ENCODE measurements at regions not wholly inside any gene's neighbourhood (a gene's known extent, or its start where the extent isn't known, plus 50 kb on each side); places are given as distances from the start of the nearest gene placed in this dataset.

DNA sequence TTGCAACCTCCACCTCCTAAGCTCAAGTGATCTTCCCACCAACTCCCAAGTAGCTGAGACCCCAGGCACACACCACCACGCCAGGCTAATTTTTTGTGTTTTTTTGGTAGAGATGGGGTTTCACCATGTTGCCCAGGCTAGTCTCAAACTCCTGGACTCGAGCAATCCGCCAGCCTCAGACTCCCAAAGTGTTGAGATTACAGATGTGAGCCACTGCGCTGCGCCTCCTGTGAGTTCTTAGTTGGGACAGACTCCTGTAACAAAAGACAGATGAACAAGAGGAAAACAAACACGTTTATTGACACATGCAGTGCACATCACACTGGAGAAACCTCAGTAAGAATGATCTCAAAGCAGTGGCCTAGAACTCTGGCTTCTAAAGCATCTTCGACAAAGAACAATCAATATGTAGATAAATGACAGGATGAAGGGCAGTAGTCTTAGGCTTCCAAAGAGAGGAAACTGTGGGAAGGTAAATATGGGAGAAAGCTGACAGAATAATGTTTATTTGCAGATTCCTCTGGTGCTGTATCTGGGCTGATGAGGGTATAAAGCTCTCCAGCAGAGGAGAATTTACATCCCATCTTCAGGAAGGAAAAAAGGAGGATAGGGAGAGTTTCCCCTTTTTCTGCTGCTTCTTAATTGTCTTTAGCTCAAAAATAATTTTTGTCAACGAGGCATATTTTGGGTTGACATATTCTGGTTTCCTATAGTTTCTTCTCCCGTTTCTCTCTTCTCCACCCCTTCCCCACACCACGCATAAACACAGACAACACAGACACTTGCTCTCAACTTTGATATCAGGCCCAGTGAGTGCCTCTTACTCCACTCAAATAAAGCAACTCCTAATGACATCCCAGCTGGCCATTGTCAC, 84.7 kb upstream of the TNFAIP3 start:
- no peaks in the 10 kb centered on the region for H3K9me3 ChIP-seq (ENCODE audit: insufficient read depth in 2 of 2, low read depth in 1 of 2, low read length in 1 of 2)
- no peaks in the 10 kb centered on the region for H3K4me1 ChIP-seq (replicated peaks in 1 of 4; ENCODE audit: control insufficient read depth in 3 of 4, insufficient read depth in 4 of 4, low read length in 3 of 4)
- no peak overlapping the region for H3K4me2 ChIP-seq (ENCODE audit: insufficient read depth in 1 of 2, low read depth in 2 of 2, low read length in 2 of 2)
- no peaks in the 10 kb centered on the region for H3K79me2 ChIP-seq (ENCODE audit: control insufficient read depth in 1 of 2, insufficient read depth in 2 of 2, low read length in 2 of 2)
- no peak overlapping the region for H3K56ac ChIP-seq (replicated peaks; ENCODE audit: insufficient read length, low read depth, low read length)
- no peak overlapping the region for H2BK12ac ChIP-seq (ENCODE audit: low read depth, low read length)
- no peak overlapping the region for H2BK5ac ChIP-seq (ENCODE audit: low read depth, low read length)
- no peak overlapping the region for H2AFZ ChIP-seq (ENCODE audit: low read length)
- H3K9ac ChIP-seq (replicated peaks in 1 of 4; ENCODE audit: extremely low read depth in 1 of 4, low read depth in 3 of 4, low read length in 3 of 4), result no peak overlapping the region
- POLR2A ChIA-PET (ENCODE audit: partially characterized antibody), result no interaction called here
- 85% methylated on average over 10 of the region's 10 CpGs; no CpG with 5 or more reads in 1 of the 2 experiments for WGBS, 2 experiments (ENCODE audit: extremely low coverage in 1 of 2, insufficient coverage in 1 of 2, insufficient read length in 1 of 2, insufficient replicate concordance in 2 of 2, low coverage in 1 of 2, low lambda C conversion rate in 2 of 2, missing lambda C conversion rate in 1 of 2)
- no peak overlapping the region for H3K4ac ChIP-seq (replicated peaks; ENCODE audit: insufficient read length, low read depth, low read length)
- H4K5ac ChIP-seq (ENCODE audit: insufficient read length, low read depth, low read length), result no peak overlapping the region
- no peak overlapping the region for H4K8ac ChIP-seq (ENCODE audit: extremely low read depth, insufficient read depth, low read length)
- H4K20me1 ChIP-seq (replicated peaks in 1 of 2; ENCODE audit: control insufficient read depth in 1 of 2, insufficient read depth in 2 of 2, low read length in 2 of 2), result no peaks in the 10 kb centered on the region
- H2AK5ac ChIP-seq (ENCODE audit: low read depth, low read length), result no peak overlapping the region
- no peak overlapping the region for H3K14ac ChIP-seq (ENCODE audit: insufficient read length)
- no peaks in the 10 kb centered on the region for H3K27me3 ChIP-seq (replicated peaks in 1 of 4; ENCODE audit: control insufficient read depth in 3 of 4, extremely low read depth in 1 of 4, insufficient read depth in 3 of 4, low read length in 3 of 4)
- no peak overlapping the region for H3K4me3 ChIP-seq (ENCODE audit: extremely low read depth in 1 of 4, insufficient read depth in 2 of 4, low read depth in 3 of 4, low read length in 4 of 4)
- H2BK20ac ChIP-seq (ENCODE audit: low read length), result no peak overlapping the region
- H3K23ac ChIP-seq (ENCODE audit: insufficient read length), result no peak overlapping the region
- TF ChIP-seq SP1 (IDR thresholded peaks at IDR 0.05; ENCODE audit: low read depth, low read length) (no peak), ASH2L (IDR thresholded peaks at IDR 0.05; ENCODE audit: low read length) (no peak), SIRT6 (IDR thresholded peaks at IDR 0.05; ENCODE audit: low read length) (no peak), CHD2 (IDR thresholded peaks at IDR 0.05; ENCODE audit: low read length) (no peak), KDM1A (IDR thresholded peaks at IDR 0.05; ENCODE audit: borderline replicate concordance, low read length) (no peak), CBX8 (IDR thresholded peaks at IDR 0.05; ENCODE audit: borderline replicate concordance, low read depth, low read length) (no peak), SAP30 (IDR thresholded peaks at IDR 0.05; ENCODE audit: insufficient read depth, insufficient replicate concordance, low read length) (no peak)
- TF ChIP-seq, protein P1, sequence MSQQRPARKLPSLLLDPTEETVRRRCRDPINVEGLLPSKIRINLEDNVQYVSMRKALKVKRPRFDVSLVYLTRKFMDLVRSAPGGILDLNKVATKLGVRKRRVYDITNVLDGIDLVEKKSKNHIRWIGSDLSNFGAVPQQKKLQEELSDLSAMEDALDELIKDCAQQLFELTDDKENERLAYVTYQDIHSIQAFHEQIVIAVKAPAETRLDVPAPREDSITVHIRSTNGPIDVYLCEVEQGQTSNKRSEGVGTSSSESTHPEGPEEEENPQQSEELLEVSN (IDR thresholded peaks at IDR 0.05), result no peak
- TF ChIP-seq, protein P2, sequence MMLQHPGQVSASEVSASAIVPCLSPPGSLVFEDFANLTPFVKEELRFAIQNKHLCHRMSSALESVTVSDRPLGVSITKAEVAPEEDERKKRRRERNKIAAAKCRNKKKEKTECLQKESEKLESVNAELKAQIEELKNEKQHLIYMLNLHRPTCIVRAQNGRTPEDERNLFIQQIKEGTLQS (IDR thresholded peaks at IDR 0.05; ENCODE audit: insufficient read depth, low read depth, low read length), result no peak
- no peak for DNase-seq (ENCODE audit: low read depth in 1 of 2, low spot score in 2 of 2)
- CTCF ChIA-PET (ENCODE audit: partially characterized antibody), result interaction anchor here (1.3 to 1.9 kb wide), 3 partner anchors 66 to 157 kb away, joined by 3 to 9 read pairs (median 4); no protein-coding TSS in a partner anchor
- H3K27ac ChIP-seq (ENCODE audit: low read depth, low read length), result no peak overlapping the region
- FAIRE-seq, result no peak
- H2BK15ac ChIP-seq (ENCODE audit: low read length), result no peak overlapping the region
- H3K18ac ChIP-seq (ENCODE audit: extremely low read depth, low read length), result no peak overlapping the region
- H3K23me2 ChIP-seq (ENCODE audit: low read depth, low read length), result no peaks in the 10 kb centered on the region
- no peak overlapping the region for H2BK120ac ChIP-seq (replicated peaks; ENCODE audit: low read depth, low read length)
- no peaks in the 10 kb centered on the region for H3K79me1 ChIP-seq (ENCODE audit: low read depth, low read length)
- no peak overlapping the region for H4K91ac ChIP-seq (replicated peaks; ENCODE audit: insufficient read length, low read length)
- H3K36me3 ChIP-seq (ENCODE audit: control insufficient read depth in 2 of 4, insufficient read depth in 4 of 4, low read length in 3 of 4), result no peaks in the 10 kb centered on the region

All from H1 (cell line).